ENCODE measurements at regions not wholly inside any gene's neighbourhood (a gene's known extent, or its start where the extent isn't known, plus 50 kb on each side); places are given as distances from the start of the nearest gene placed in this dataset.

- no peak for DNase-seq (ENCODE audit: low spot score)
Observed at GRCh38 chr6:93083337-93084230, 335.8 kb downstream of the EPHA7 start.

- no peak for DNase-seq (ENCODE audit: low spot score)
Observed at GRCh38 chr6:93081901-93082300, 337.5 kb downstream of the EPHA7 start.

- no peak for DNase-seq (ENCODE audit: low spot score)
Observed at GRCh38 chr6:93079061-93079460, 340.3 kb downstream of the EPHA7 start.

GRCh38 chr6:93073811-93074210, 345.5 kb downstream of the EPHA7 start:
- DNase-seq (ENCODE audit: low spot score): no peak

- DNase-seq (ENCODE audit: low spot score): no peak
Observed at GRCh38 chr6:93069856-93070255, 349.5 kb downstream of the EPHA7 start.

GRCh38 chr6:93059911-93060310, 359.4 kb downstream of the EPHA7 start:
- DNase-seq (ENCODE audit: low spot score): no peak

GRCh38 chr6:93057584-93057983, 361.8 kb downstream of the EPHA7 start:
- DNase-seq (ENCODE audit: low spot score): no peak

- DNase-seq (ENCODE audit: low spot score): no peak
Observed at GRCh38 chr6:93048381-93048780, 371.0 kb downstream of the EPHA7 start.

- no peak for DNase-seq (ENCODE audit: low spot score)
Observed at GRCh38 chr6:93047033-93047432, 372.3 kb downstream of the EPHA7 start.

- DNase-seq (ENCODE audit: low spot score): no peak
Observed at GRCh38 chr6:93045156-93045555, 374.2 kb downstream of the EPHA7 start.

GRCh38 chr6:93040375-93040774, 379.0 kb downstream of the EPHA7 start:
- DNase-seq (ENCODE audit: low spot score): no peak

GRCh38 chr6:93036835-93037234, 382.5 kb downstream of the EPHA7 start:
- peak; percentile 35 for DNase-seq (ENCODE audit: low spot score)

- DNase-seq (ENCODE audit: low spot score): no peak
Observed at GRCh38 chr6:93035756-93036155, 383.6 kb downstream of the EPHA7 start.

GRCh38 chr6:93021235-93021915, 398.0 kb downstream of the EPHA7 start:
- no peak for DNase-seq (ENCODE audit: low spot score)

GRCh38 chr6:93017626-93018025, 401.7 kb downstream of the EPHA7 start:
- no peak for DNase-seq (ENCODE audit: low spot score)

- peak; percentile 37 for DNase-seq (ENCODE audit: low spot score)
Observed at GRCh38 chr6:93017213-93017612, 402.1 kb downstream of the EPHA7 start.

- DNase-seq (ENCODE audit: low spot score): no peak
Observed at GRCh38 chr6:93013054-93013453, 406.3 kb downstream of the EPHA7 start.

GRCh38 chr6:93008375-93008774, 411.0 kb downstream of the EPHA7 start:
- DNase-seq (ENCODE audit: low spot score): no peak

GRCh38 chr6:92989656-92990055, 429.7 kb downstream of the EPHA7 start:
- no peak for DNase-seq (ENCODE audit: low spot score)

- no peak for DNase-seq (ENCODE audit: low spot score)
Observed at GRCh38 chr6:92979281-92979680, 440.1 kb downstream of the EPHA7 start.

GRCh38 chr6:92977018-92977417, 442.3 kb downstream of the EPHA7 start:
- DNase-seq (ENCODE audit: low spot score): no peak

- peak; percentile 41 for DNase-seq (ENCODE audit: low spot score)
Observed at GRCh38 chr6:92967362-92967761, 452.0 kb downstream of the EPHA7 start.

- no peak for DNase-seq (ENCODE audit: low spot score)
Observed at GRCh38 chr6:92962846-92963245, 456.5 kb downstream of the EPHA7 start.

Data from NAMALWA (cell line).